ENCODE measurements at regions not wholly inside any gene's neighbourhood (a gene's known extent, or its start where the extent isn't known, plus 50 kb on each side); places are given as distances from the start of the nearest gene placed in this dataset.

GRCh38 chr14:101407328-101407727 is 154.0 kb upstream of the DIO3 start:
- ATAC-seq (no peak), DNase-seq (no peak)
- H3K4me3 Mint-ChIP-seq, result no peak overlapping the region
- no peak overlapping the region for H3K27ac Mint-ChIP-seq
- ChIA-PET CTCF (no interaction called here), POLR2A (no interaction called here)
- no peaks in the 10 kb centered on the region for H3K4me1 Mint-ChIP-seq (ENCODE audit: low read depth)
- no peaks in the 10 kb centered on the region for H3K36me3 Mint-ChIP-seq (ENCODE audit: low read depth)
- H3K9me3 Mint-ChIP-seq (ENCODE audit: insufficient read depth), result no peaks in the 10 kb centered on the region
- peaks cover 16% of the 10 kb centered on the region for H3K27me3 Mint-ChIP-seq (ENCODE audit: low read depth)

GRCh38 chr14:101408077-101408831 is 153.0 kb upstream of the DIO3 start:
- Mint-ChIP-seq H3K27ac (no peak overlapping the region), H3K27me3 (ENCODE audit: low read depth) (peaks cover 18% of the 10 kb centered on the region), H3K4me3 (no peak overlapping the region), H3K36me3 (ENCODE audit: low read depth) (no peaks in the 10 kb centered on the region), H3K4me1 (ENCODE audit: low read depth) (no peaks in the 10 kb centered on the region), H3K9me3 (ENCODE audit: insufficient read depth) (no peaks in the 10 kb centered on the region)
- no peak for ATAC-seq
- ChIA-PET POLR2A (no interaction called here), CTCF (no interaction called here)
- DNase-seq, result no peak

GRCh38 chr14:101409006-101409543 is 152.2 kb upstream of the DIO3 start:
- DNase-seq, result no peak
- no peak overlapping the region for H3K27ac Mint-ChIP-seq
- ChIA-PET POLR2A (no interaction called here), CTCF (no interaction called here)
- H3K4me1 Mint-ChIP-seq (ENCODE audit: low read depth), result no peaks in the 10 kb centered on the region
- no peaks in the 10 kb centered on the region for H3K36me3 Mint-ChIP-seq (ENCODE audit: low read depth)
- H3K4me3 Mint-ChIP-seq, result no peak overlapping the region
- peaks cover 20% of the 10 kb centered on the region for H3K27me3 Mint-ChIP-seq (ENCODE audit: low read depth)
- no peaks in the 10 kb centered on the region for H3K9me3 Mint-ChIP-seq (ENCODE audit: insufficient read depth)
- no peak for ATAC-seq

- Mint-ChIP-seq H3K27me3 (ENCODE audit: low read depth) (peaks cover 18% of the 10 kb centered on the region), H3K27ac (no peak overlapping the region), H3K4me3 (no peak overlapping the region), H3K36me3 (ENCODE audit: low read depth) (no peaks in the 10 kb centered on the region), H3K4me1 (ENCODE audit: low read depth) (no peaks in the 10 kb centered on the region), H3K9me3 (ENCODE audit: insufficient read depth) (no peaks in the 10 kb centered on the region)
- POLR2A ChIA-PET, result no interaction called here
- ATAC-seq, result no peak
- CTCF ChIA-PET, result no interaction called here
- DNase-seq, result no peak
Measured at GRCh38 chr14:101410126-101410525, 151.2 kb upstream of the DIO3 start.

GRCh38 chr14:101411151-101411550 is 150.1 kb upstream of the DIO3 start:
- Mint-ChIP-seq H3K4me3 (no peak overlapping the region), H3K36me3 (ENCODE audit: low read depth) (no peaks in the 10 kb centered on the region), H3K27ac (no peak overlapping the region), H3K9me3 (ENCODE audit: insufficient read depth) (no peaks in the 10 kb centered on the region), H3K27me3 (ENCODE audit: low read depth) (peaks cover 20% of the 10 kb centered on the region), H3K4me1 (ENCODE audit: low read depth) (no peaks in the 10 kb centered on the region)
- CTCF ChIA-PET, result no interaction called here
- DNase-seq, result no peak
- POLR2A ChIA-PET, result no interaction called here
- no peak for ATAC-seq

GRCh38 chr14:101411779-101412178 is 149.5 kb upstream of the DIO3 start:
- H3K4me1 Mint-ChIP-seq (ENCODE audit: low read depth), result no peaks in the 10 kb centered on the region
- no peak for ATAC-seq
- H3K27me3 Mint-ChIP-seq (ENCODE audit: low read depth), result peaks cover 22% of the 10 kb centered on the region
- no peak overlapping the region for H3K27ac Mint-ChIP-seq
- no peak for DNase-seq
- H3K9me3 Mint-ChIP-seq (ENCODE audit: insufficient read depth), result no peaks in the 10 kb centered on the region
- ChIA-PET CTCF (no interaction called here), POLR2A (no interaction called here)
- no peak overlapping the region for H3K4me3 Mint-ChIP-seq
- H3K36me3 Mint-ChIP-seq (ENCODE audit: low read depth), result no peaks in the 10 kb centered on the region

- ChIA-PET CTCF (no interaction called here), POLR2A (no interaction called here)
- no peak for ATAC-seq
Measured at GRCh38 chr14:101412739-101413138, 148.6 kb upstream of the DIO3 start.

GRCh38 chr14:101417434-101417833 is 143.9 kb upstream of the DIO3 start:
- ATAC-seq, result no peak
- no peaks in the 10 kb centered on the region for H3K36me3 Mint-ChIP-seq (ENCODE audit: low read depth)
- CTCF ChIA-PET, result no interaction called here
- DNase-seq, result no peak
- H3K27ac Mint-ChIP-seq, result no peak overlapping the region
- peaks cover 29% of the 10 kb centered on the region for H3K27me3 Mint-ChIP-seq (ENCODE audit: low read depth)
- POLR2A ChIA-PET, result no interaction called here
- H3K4me3 Mint-ChIP-seq, result no peak overlapping the region
- H3K9me3 Mint-ChIP-seq (ENCODE audit: insufficient read depth), result no peaks in the 10 kb centered on the region
- H3K4me1 Mint-ChIP-seq (ENCODE audit: low read depth), result no peaks in the 10 kb centered on the region

More at GRCh38 chr14:101412739-101413138, 148.6 kb upstream of the DIO3 start:
- Mint-ChIP-seq H3K9me3 (ENCODE audit: insufficient read depth) (no peaks in the 10 kb centered on the region), H3K27me3 (ENCODE audit: low read depth) (peaks cover 26% of the 10 kb centered on the region), H3K4me3 (no peak overlapping the region), H3K36me3 (ENCODE audit: low read depth) (no peaks in the 10 kb centered on the region), H3K27ac (no peak overlapping the region), H3K4me1 (ENCODE audit: low read depth) (no peaks in the 10 kb centered on the region)
- no peak for DNase-seq

GRCh38 chr14:101418601-101419000 is 142.7 kb upstream of the DIO3 start:
- Mint-ChIP-seq H3K27me3 (ENCODE audit: low read depth) (peaks cover 30% of the 10 kb centered on the region), H3K27ac (no peak overlapping the region), H3K9me3 (ENCODE audit: insufficient read depth) (no peaks in the 10 kb centered on the region), H3K36me3 (ENCODE audit: low read depth) (no peaks in the 10 kb centered on the region), H3K4me3 (no peak overlapping the region), H3K4me1 (ENCODE audit: low read depth) (no peaks in the 10 kb centered on the region)
- POLR2A ChIA-PET, result no interaction called here
- CTCF ChIA-PET, result no interaction called here
- ATAC-seq (no peak), DNase-seq (no peak)

- no peaks in the 10 kb centered on the region for H3K36me3 Mint-ChIP-seq (ENCODE audit: low read depth)
- no peaks in the 10 kb centered on the region for H3K9me3 Mint-ChIP-seq (ENCODE audit: insufficient read depth)
- H3K4me1 Mint-ChIP-seq (ENCODE audit: low read depth), result no peaks in the 10 kb centered on the region
- no peak for DNase-seq
- ChIA-PET CTCF (no interaction called here), POLR2A (no interaction called here)
- ATAC-seq, result no peak
- H3K27me3 Mint-ChIP-seq (ENCODE audit: low read depth), result peaks cover 42% of the 10 kb centered on the region
- H3K4me3 Mint-ChIP-seq, result no peak overlapping the region
- no peak overlapping the region for H3K27ac Mint-ChIP-seq
Measured at GRCh38 chr14:101426466-101426865, 134.8 kb upstream of the DIO3 start.

GRCh38 chr14:101428409-101428808 is 132.9 kb upstream of the DIO3 start:
- H3K4me1 Mint-ChIP-seq (ENCODE audit: low read depth), result no peaks in the 10 kb centered on the region
- H3K36me3 Mint-ChIP-seq (ENCODE audit: low read depth), result no peaks in the 10 kb centered on the region
- ChIA-PET CTCF (no interaction called here), POLR2A (no interaction called here)
- no peak overlapping the region for H3K4me3 Mint-ChIP-seq
- DNase-seq (no peak), ATAC-seq (no peak)
- H3K9me3 Mint-ChIP-seq (ENCODE audit: insufficient read depth), result no peaks in the 10 kb centered on the region
- no peak overlapping the region for H3K27ac Mint-ChIP-seq
- H3K27me3 Mint-ChIP-seq (ENCODE audit: low read depth), result peaks cover 49% of the 10 kb centered on the region

GRCh38 chr14:101435546-101435945 is 125.7 kb upstream of the DIO3 start:
- ATAC-seq (no peak), DNase-seq (no peak)
- no peaks in the 10 kb centered on the region for H3K9me3 Mint-ChIP-seq (ENCODE audit: insufficient read depth)
- H3K4me3 Mint-ChIP-seq, result no peak overlapping the region
- H3K27ac Mint-ChIP-seq, result no peak overlapping the region
- POLR2A ChIA-PET, result no interaction called here
- H3K36me3 Mint-ChIP-seq (ENCODE audit: low read depth), result no peaks in the 10 kb centered on the region
- H3K27me3 Mint-ChIP-seq (ENCODE audit: low read depth), result peaks cover 59% of the 10 kb centered on the region
- no peaks in the 10 kb centered on the region for H3K4me1 Mint-ChIP-seq (ENCODE audit: low read depth)
- CTCF ChIA-PET, result no interaction called here

GRCh38 chr14:101439023-101439422 is 122.3 kb upstream of the DIO3 start:
- Mint-ChIP-seq H3K27ac (no peak overlapping the region), H3K27me3 (ENCODE audit: low read depth) (peaks cover 64% of the 10 kb centered on the region), H3K9me3 (ENCODE audit: insufficient read depth) (no peaks in the 10 kb centered on the region), H3K4me3 (no peak overlapping the region), H3K36me3 (ENCODE audit: low read depth) (no peaks in the 10 kb centered on the region), H3K4me1 (ENCODE audit: low read depth) (peaks cover 16% of the 10 kb centered on the region)
- ChIA-PET POLR2A (no interaction called here), CTCF (no interaction called here)
- ATAC-seq (no peak), DNase-seq (no peak)

Data from activated CD8-positive, alpha-beta T cell treated with anti-CD3 and anti-CD28 coated beads, Interleukin-2, amount 10 ng/mL, durations not matched to agents 7 days and 5 days (primary cell).